GM12878 (cell line): ENCODE measurements at regions not wholly inside any gene's neighbourhood (a gene's known extent, or its start where the extent isn't known, plus 50 kb on each side); places are given as distances from the start of the nearest gene placed in this dataset.

Experiments used
- ATAC-seq: fragments of 200-7000 bp; cut with Tn5 transposase; 3 replicates; pipeline ENCODE4 v1.9.1; 2020; ENCODE audit warnings: mild to moderate bottlenecking, moderate library complexity
- BruUV-seq: library from RNA; stranded (reverse); fragments of 400-500 nt; replicated peaks from 2 replicates; lab custom pipeline; 2021; lab: Mats Ljungman, UMichigan
- CTCF ChIA-PET: fragments of 300-600 bp; sonication (Branson Sonifier 250); formaldehyde crosslinking; extraction: SDS; loops from one replicate; lab custom pipeline; 2021; ENCODE audit warnings: inconsistent platforms; lab: Yijun Ruan, JAX
- POLR2A ChIA-PET: fragments of 350-600 bp; formaldehyde crosslinking; extraction: SDS; loops from one replicate; lab custom pipeline; 2021; ENCODE audit warnings: inconsistent platforms; lab: Charles Lee
- RAD21 ChIA-PET: fragments of 300-600 bp; sonication (Branson Sonifier 250); formaldehyde crosslinking; loops from one replicate; lab custom pipeline; 2023; ENCODE audit warnings: antibody characterized with exemption; ENCODE audit not compliant: unreplicated experiment; lab: Charles Lee
- SMC1A ChIA-PET: fragments of 300-600 bp; sonication (Branson Sonifier 250); formaldehyde crosslinking; loops from one replicate; lab custom pipeline; 2023; ENCODE audit not compliant: unreplicated experiment, uncharacterized antibody; lab: Charles Lee
- DNase-seq: peaks from one replicate; pipeline ENCODE4 v3.0.0-alpha.2; 2011; ENCODE audit warnings: low read depth, low spot score
- FAIRE-seq: peaks from 3 replicates; lab custom pipeline; 2011; peaks lifted over from hg19 to GRCh38; lab: Jason Lieb, UNC
- H2AFZ ChIP-seq: 2 replicates; pipeline ENCODE4 v1.6.0; 2011; ENCODE audit warnings: low read depth, low read length, control low read depth; ENCODE audit not compliant: control insufficient read depth
- H3K27ac ChIP-seq: 2 replicates; pipeline ENCODE4 v1.5.1; 2011; ENCODE audit warnings: control low read depth; ENCODE audit not compliant: control insufficient read depth, insufficient read depth
- H3K27me3 ChIP-seq, 2 experiments: replicated peaks in 1 of 2; 2 replicates each; pipeline versions ENCODE4 v1.6.0 to v1.6.1; 2011; ENCODE audit warnings: low read length in 1 of 2; ENCODE audit not compliant: control insufficient read depth in 2 of 2, insufficient read depth in 2 of 2
- H3K36me3 ChIP-seq, 2 experiments: 2 replicates each; pipeline ENCODE4 v1.5.1; 2011; ENCODE audit warnings: low read length in 1 of 2; ENCODE audit not compliant: control insufficient read depth in 2 of 2, insufficient read depth in 2 of 2
- H3K4me1 ChIP-seq: 2 replicates; pipeline ENCODE4 v1.6.1; 2011; ENCODE audit warnings: mild to moderate bottlenecking, low read length, moderate library complexity, mixed read lengths; ENCODE audit not compliant: control insufficient read depth, insufficient read depth
- H3K4me2 ChIP-seq: 2 replicates; pipeline ENCODE4 v1.6.0; 2011; ENCODE audit warnings: control low read depth; ENCODE audit not compliant: control insufficient read depth, insufficient read depth
- H3K4me3 ChIP-seq: fragments of 200-600 bp; sonication (generic); 2 replicates; pipeline ENCODE4 v1.5.1; 2016
- H3K79me2 ChIP-seq: 2 replicates; pipeline ENCODE4 v1.6.0; 2011; ENCODE audit warnings: low read length; ENCODE audit not compliant: control insufficient read depth, insufficient read depth
- H3K9ac ChIP-seq: 2 replicates; pipeline ENCODE4 v1.8.0; 2011; ENCODE audit warnings: low read length, control low read depth, mixed read lengths; ENCODE audit not compliant: control insufficient read depth, insufficient read depth
- H3K9me3 ChIP-seq: replicated peaks from 3 replicates; pipeline ENCODE4 v1.5.1; 2011; ENCODE audit warnings: mild to moderate bottlenecking, low read length; ENCODE audit not compliant: control insufficient read depth, insufficient read depth
- H4K20me1 ChIP-seq: 2 replicates; pipeline ENCODE4 v1.6.0; 2011; ENCODE audit not compliant: control insufficient read depth, insufficient read depth
- BMI1 ChIP-seq: fragments of 450-650 bp; IDR thresholded peaks from 2 replicates; pipeline ENCODE4 v1.6.1; 2016; ENCODE audit warnings: mild to moderate bottlenecking, moderate library complexity, borderline replicate concordance
- HCFC1 ChIP-seq: fragments of 150-350 bp; IDR thresholded peaks from 2 replicates; pipeline ENCODE4 v1.6.1; 2014; ENCODE audit warnings: low read length
- KAT2A ChIP-seq: conservative IDR thresholded peaks from 2 replicates; pipeline ENCODE4 v1.6.1; 2011; ENCODE audit warnings: low read depth, low read length; ENCODE audit not compliant: control insufficient read depth
- KDM1A ChIP-seq: fragments of 200-600 bp; sonication (generic); IDR thresholded peaks from 2 replicates; pipeline ENCODE4 v1.6.1; 2016; ENCODE audit warnings: borderline replicate concordance
- MEF2A ChIP-seq: IDR thresholded peaks from 2 replicates; pipeline ENCODE4 v1.6.1; 2011; ENCODE audit warnings: low read depth, mild to moderate bottlenecking, low read length, moderate library complexity; ENCODE audit not compliant: insufficient read depth
- MTA2 ChIP-seq: fragments of 450-650 bp; IDR thresholded peaks from 2 replicates; pipeline ENCODE4 v1.6.1; 2016; ENCODE audit warnings: low read depth, mild to moderate bottlenecking, moderate library complexity
- NFYA ChIP-seq: IDR thresholded peaks from 2 replicates; pipeline ENCODE4 v1.6.1; 2011; ENCODE audit warnings: low read depth, mild to moderate bottlenecking, low read length, improper control_type of control experiment, borderline replicate concordance
- RAD21 ChIP-seq: IDR thresholded peaks from 2 replicates; pipeline ENCODE4 v1.6.1; 2011; ENCODE audit warnings: mild to moderate bottlenecking, low read depth, low read length, moderate library complexity; ENCODE audit not compliant: insufficient read depth
- SKIL ChIP-seq: fragments of 450-650 bp; IDR thresholded peaks from 2 replicates; pipeline ENCODE4 v1.6.1; 2017; ENCODE audit warnings: mild to moderate bottlenecking, low read depth, inconsistent platforms; ENCODE audit not compliant: poor library complexity, severe bottlenecking
- TARDBP ChIP-seq: IDR thresholded peaks from 2 replicates; pipeline ENCODE4 v1.6.1; 2016; ENCODE audit warnings: borderline replicate concordance
- ZNF217 ChIP-seq: fragments of 450-650 bp; IDR thresholded peaks from 2 replicates; pipeline ENCODE4 v1.6.1; 2017; ENCODE audit warnings: antibody characterized with exemption, mild to moderate bottlenecking
- ZNF687 ChIP-seq: fragments of 450-650 bp; IDR thresholded peaks from 2 replicates; pipeline ENCODE4 v1.6.1; 2017; ENCODE audit warnings: mild to moderate bottlenecking, moderate library complexity
- ZSCAN29 ChIP-seq: fragments of 450-650 bp; IDR thresholded peaks from 2 replicates; pipeline ENCODE4 v1.6.1; 2017; ENCODE audit warnings: mild to moderate bottlenecking, moderate library complexity
- WGBS: methylation state at CpG from one replicate; pipeline ENCODE4 v1.1.6; 2016; ENCODE audit warnings: low lambda C conversion rate; ENCODE audit not compliant: insufficient replicate concordance, insufficient coverage; ENCODE audit errors: missing lambda C conversion rate; 5-methylcytosine and 5-hydroxymethylcytosine counted together
- in situ Hi-C: fragments of 300-500 bp; cut with MboI; formaldehyde crosslinking; loops from 9 replicates; pipeline ENCODE4 v1.14.3; 2018; ENCODE audit warnings: mixed read lengths
- intact Hi-C: fragments of 100-400 bp; cut with micrococcal nuclease; formaldehyde crosslinking; loops from one replicate; pipeline ENCODE4 v1.14.2; 2022; ENCODE audit not compliant: unreplicated experiment
- TF ChIP-seq, protein P1 (sequence below): IDR thresholded peaks from 2 replicates; pipeline ENCODE4 v1.6.1; 2011; ENCODE audit warnings: low read depth, mild to moderate bottlenecking, low read length, moderate library complexity, borderline replicate concordance; ENCODE audit errors: extremely low read depth
- TF ChIP-seq, protein P2 (sequence below): fragments of 450-650 bp; formaldehyde crosslinking; IDR thresholded peaks from 2 replicates; pipeline ENCODE4 v1.4.0; 2022; ENCODE audit warnings: mild to moderate bottlenecking, moderate library complexity

DNA sequence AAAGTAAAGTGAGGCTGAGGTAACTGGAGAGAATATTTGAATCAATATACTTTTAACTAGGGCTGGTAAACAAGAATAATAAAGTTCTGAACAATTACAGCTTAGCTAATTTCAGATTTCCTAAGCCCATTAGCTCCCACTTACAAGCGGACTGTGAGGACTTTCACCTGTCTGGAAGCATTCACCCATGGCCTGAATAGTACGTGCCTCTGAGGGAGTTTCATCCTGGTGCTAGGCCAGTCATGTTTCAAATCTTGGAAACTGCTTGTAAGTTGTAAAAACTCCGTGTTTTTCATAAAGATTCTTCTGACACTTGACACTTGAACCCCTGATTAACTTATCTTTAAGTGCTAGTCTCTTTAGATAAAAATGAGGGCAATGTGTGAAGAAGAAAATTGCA, 975.2 kb upstream of the GHITM start (continued):
- no peak for TF ChIP-seq NFYA

GRCh38 chr10:83165265-83165664, 974.0 kb upstream of the GHITM start:
- no peaks in the 10 kb centered on the region for H3K79me2 ChIP-seq
- SMC1A ChIA-PET, result no interaction called here
- no TSS peak for BruUV-seq
- no peak for FAIRE-seq
- POLR2A ChIA-PET, result no interaction called here
- H3K4me2 ChIP-seq, result no peak overlapping the region
- RAD21 ChIA-PET, result no interaction called here
- in situ Hi-C loops (no loop called here), intact Hi-C loops (no loop called here)
- H4K20me1 ChIP-seq, result no peaks in the 10 kb centered on the region
- ATAC-seq, result no peak
- H2AFZ ChIP-seq, result no peak overlapping the region
- 15% methylated on average over 3 of the region's 3 CpGs for WGBS
- H3K27me3 ChIP-seq, result no peaks in the 10 kb centered on the region
- no peak for DNase-seq
- H3K36me3 ChIP-seq, result no peaks in the 10 kb centered on the region
- no peak overlapping the region for H3K27ac ChIP-seq
- CTCF ChIA-PET, result no interaction called here
- no peaks in the 10 kb centered on the region for H3K9me3 ChIP-seq
- no peak overlapping the region for H3K9ac ChIP-seq
- no peak overlapping the region for H3K4me3 ChIP-seq
- no peaks in the 10 kb centered on the region for H3K4me1 ChIP-seq
- TF ChIP-seq HCFC1 (no peak), KDM1A (no peak), MTA2 (no peak), ZSCAN29 (no peak), SKIL (no peak), MEF2A (no peak), TARDBP (no peak), ZNF217 (no peak), KAT2A (no peak), RAD21 (no peak), ZNF687 (no peak), BMI1 (no peak)
- TF ChIP-seq, protein P1, sequence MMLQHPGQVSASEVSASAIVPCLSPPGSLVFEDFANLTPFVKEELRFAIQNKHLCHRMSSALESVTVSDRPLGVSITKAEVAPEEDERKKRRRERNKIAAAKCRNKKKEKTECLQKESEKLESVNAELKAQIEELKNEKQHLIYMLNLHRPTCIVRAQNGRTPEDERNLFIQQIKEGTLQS, result no peak
- TF ChIP-seq, protein P2, sequence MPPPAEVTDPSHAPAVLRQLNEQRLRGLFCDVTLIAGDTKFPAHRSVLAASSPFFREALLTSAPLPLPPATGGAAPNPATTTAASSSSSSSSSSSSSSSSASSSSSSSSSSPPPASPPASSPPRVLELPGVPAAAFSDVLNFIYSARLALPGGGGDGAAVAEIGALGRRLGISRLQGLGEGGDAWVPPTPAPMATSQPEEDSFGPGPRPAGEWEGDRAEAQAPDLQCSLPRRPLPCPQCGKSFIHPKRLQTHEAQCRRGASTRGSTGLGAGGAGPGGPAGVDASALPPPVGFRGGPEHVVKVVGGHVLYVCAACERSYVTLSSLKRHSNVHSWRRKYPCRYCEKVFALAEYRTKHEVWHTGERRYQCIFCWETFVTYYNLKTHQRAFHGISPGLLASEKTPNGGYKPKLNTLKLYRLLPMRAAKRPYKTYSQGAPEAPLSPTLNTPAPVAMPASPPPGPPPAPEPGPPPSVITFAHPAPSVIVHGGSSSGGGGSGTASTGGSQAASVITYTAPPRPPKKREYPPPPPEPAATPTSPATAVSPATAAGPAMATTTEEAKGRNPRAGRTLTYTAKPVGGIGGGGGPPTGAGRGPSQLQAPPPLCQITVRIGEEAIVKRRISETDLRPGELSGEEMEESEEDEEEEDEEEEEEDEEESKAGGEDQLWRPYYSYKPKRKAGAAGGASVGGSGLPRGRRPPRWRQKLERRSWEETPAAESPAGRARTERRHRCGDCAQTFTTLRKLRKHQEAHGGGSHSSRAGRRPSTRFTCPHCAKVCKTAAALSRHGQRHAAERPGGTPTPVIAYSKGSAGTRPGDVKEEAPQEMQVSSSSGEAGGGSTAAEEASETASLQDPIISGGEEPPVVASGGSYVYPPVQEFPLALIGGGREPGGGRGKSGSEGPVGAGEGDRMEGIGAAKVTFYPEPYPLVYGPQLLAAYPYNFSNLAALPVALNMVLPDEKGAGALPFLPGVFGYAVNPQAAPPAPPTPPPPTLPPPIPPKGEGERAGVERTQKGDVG, result no peak
